ENCODE measurements at regions not wholly inside any gene's neighbourhood (a gene's known extent, or its start where the extent isn't known, plus 50 kb on each side); places are given as distances from the start of the nearest gene placed in this dataset.

GRCh38 chr20:37455659-37456058 lies 65.4 kb upstream of the NNAT start:
- Mint-ChIP-seq H3K27me3 (ENCODE audit: low read depth) (peaks cover 22% of the 10 kb centered on the region), H3K4me1 (ENCODE audit: low read depth) (no peaks in the 10 kb centered on the region), H3K36me3 (ENCODE audit: low read depth) (peaks cover 7% of the 10 kb centered on the region), H3K4me3 (ENCODE audit: unreplicated experiment) (no peak overlapping the region), H3K27ac (ENCODE audit: unreplicated experiment) (no peak overlapping the region), H3K9me3 (ENCODE audit: low read depth) (peaks cover 54% of the 10 kb centered on the region)
- TF ChIP-seq CTCF (IDR thresholded peaks at IDR 0.05): no peak
- no peak for DNase-seq (ENCODE audit: low spot score)

- Mint-ChIP-seq H3K9me3 (ENCODE audit: low read depth) (peaks cover 54% of the 10 kb centered on the region), H3K27me3 (ENCODE audit: low read depth) (peaks cover 22% of the 10 kb centered on the region), H3K27ac (ENCODE audit: unreplicated experiment) (no peak overlapping the region), H3K4me3 (ENCODE audit: unreplicated experiment) (no peak overlapping the region), H3K36me3 (ENCODE audit: low read depth) (peaks cover 7% of the 10 kb centered on the region), H3K4me1 (ENCODE audit: low read depth) (no peaks in the 10 kb centered on the region)
- TF ChIP-seq CTCF (IDR thresholded peaks at IDR 0.05): no peak
- no peak for DNase-seq (ENCODE audit: low spot score)
Observed at GRCh38 chr20:37456948-37457347, 64.1 kb upstream of the NNAT start.

GRCh38 chr20:37457921-37458320 lies 63.1 kb upstream of the NNAT start:
- no peak for DNase-seq (ENCODE audit: low spot score)
- Mint-ChIP-seq H3K9me3 (ENCODE audit: low read depth) (peaks cover 54% of the 10 kb centered on the region), H3K27me3 (ENCODE audit: low read depth) (peaks cover 19% of the 10 kb centered on the region), H3K36me3 (ENCODE audit: low read depth) (peaks cover 7% of the 10 kb centered on the region), H3K27ac (ENCODE audit: unreplicated experiment) (no peak overlapping the region), H3K4me3 (ENCODE audit: unreplicated experiment) (no peak overlapping the region), H3K4me1 (ENCODE audit: low read depth) (no peaks in the 10 kb centered on the region)
- TF ChIP-seq CTCF (IDR thresholded peaks at IDR 0.05): no peak

- H3K27ac Mint-ChIP-seq (ENCODE audit: unreplicated experiment): no peak overlapping the region
- DNase-seq (ENCODE audit: low spot score): no peak
- peaks cover 7% of the 10 kb centered on the region for H3K36me3 Mint-ChIP-seq (ENCODE audit: low read depth)
- peaks cover 53% of the 10 kb centered on the region for H3K9me3 Mint-ChIP-seq (ENCODE audit: low read depth)
- H3K4me3 Mint-ChIP-seq (ENCODE audit: unreplicated experiment): no peak overlapping the region
- no peak for TF ChIP-seq CTCF (IDR thresholded peaks at IDR 0.05)
- H3K27me3 Mint-ChIP-seq (ENCODE audit: low read depth): peaks cover 11% of the 10 kb centered on the region
- H3K4me1 Mint-ChIP-seq (ENCODE audit: low read depth): no peaks in the 10 kb centered on the region
Observed at GRCh38 chr20:37458761-37459160, 62.3 kb upstream of the NNAT start.

GRCh38 chr20:37461405-37461804 lies 59.6 kb upstream of the NNAT start:
- no peak for TF ChIP-seq CTCF (IDR thresholded peaks at IDR 0.05)
- Mint-ChIP-seq H3K9me3 (ENCODE audit: low read depth) (peaks cover 30% of the 10 kb centered on the region), H3K27ac (ENCODE audit: unreplicated experiment) (no peak overlapping the region), H3K36me3 (ENCODE audit: low read depth) (peaks cover 3% of the 10 kb centered on the region), H3K4me3 (ENCODE audit: unreplicated experiment) (no peak overlapping the region), H3K4me1 (ENCODE audit: low read depth) (no peaks in the 10 kb centered on the region), H3K27me3 (ENCODE audit: low read depth) (peaks cover 23% of the 10 kb centered on the region)
- no peak for DNase-seq (ENCODE audit: low spot score)
